Chondrocyte (in vitro differentiated cells): ENCODE measurements at regions not wholly inside any gene's neighbourhood (a gene's known extent, or its start where the extent isn't known, plus 50 kb on each side); places are given as distances from the start of the nearest gene placed in this dataset.
A peak's percentile ranks its signal among the peaks of the same experiment; 100 is the strongest.

Source experiments
- DNase-seq: peaks from one replicate; pipeline ENCODE4 v3.0.0; 2021; ENCODE audit warnings: mixed read lengths, low spot score
- H3K27ac Mint-ChIP-seq: one replicate; pipeline ENCODE4 v1.8.0; 2021; ENCODE audit warnings: mild to moderate bottlenecking, moderate library complexity, mixed read lengths; ENCODE audit not compliant: unreplicated experiment
- H3K27me3 Mint-ChIP-seq: 2 replicates; pipeline ENCODE4 v1.8.0; 2021; ENCODE audit warnings: low read depth, mixed read lengths
- H3K36me3 Mint-ChIP-seq: 2 replicates; pipeline ENCODE4 v1.8.0; 2021; ENCODE audit warnings: low read depth, mixed read lengths
- H3K4me1 Mint-ChIP-seq: 2 replicates; pipeline ENCODE4 v1.8.0; 2021; ENCODE audit warnings: low read depth, mild to moderate bottlenecking, mixed read lengths
- H3K4me3 Mint-ChIP-seq: one replicate; pipeline ENCODE4 v1.8.0; 2021; ENCODE audit warnings: mild to moderate bottlenecking, moderate library complexity, mixed read lengths; ENCODE audit not compliant: unreplicated experiment
- H3K9me3 Mint-ChIP-seq: 2 replicates; pipeline ENCODE4 v1.8.0; 2021; ENCODE audit warnings: low read depth, mixed read lengths
- TF ChIP-seq, protein P1 (sequence below): fragments of 200-600 bp; sonication (generic); IDR thresholded peaks from 2 replicates; pipeline ENCODE4 v1.5.0; 2021; ENCODE audit warnings: antibody characterized with exemption, mild to moderate bottlenecking, moderate library complexity

- Mint-ChIP-seq H3K36me3 (peaks cover 2% of the 10 kb centered on the region), H3K4me3 (no peak overlapping the region), H3K4me1 (peaks cover 20% of the 10 kb centered on the region), H3K27ac (peak overlapping the region; percentile 37), H3K27me3 (no peaks in the 10 kb centered on the region), H3K9me3 (peaks cover 3% of the 10 kb centered on the region)
- DNase-seq, result no peak
- TF ChIP-seq, protein P1, sequence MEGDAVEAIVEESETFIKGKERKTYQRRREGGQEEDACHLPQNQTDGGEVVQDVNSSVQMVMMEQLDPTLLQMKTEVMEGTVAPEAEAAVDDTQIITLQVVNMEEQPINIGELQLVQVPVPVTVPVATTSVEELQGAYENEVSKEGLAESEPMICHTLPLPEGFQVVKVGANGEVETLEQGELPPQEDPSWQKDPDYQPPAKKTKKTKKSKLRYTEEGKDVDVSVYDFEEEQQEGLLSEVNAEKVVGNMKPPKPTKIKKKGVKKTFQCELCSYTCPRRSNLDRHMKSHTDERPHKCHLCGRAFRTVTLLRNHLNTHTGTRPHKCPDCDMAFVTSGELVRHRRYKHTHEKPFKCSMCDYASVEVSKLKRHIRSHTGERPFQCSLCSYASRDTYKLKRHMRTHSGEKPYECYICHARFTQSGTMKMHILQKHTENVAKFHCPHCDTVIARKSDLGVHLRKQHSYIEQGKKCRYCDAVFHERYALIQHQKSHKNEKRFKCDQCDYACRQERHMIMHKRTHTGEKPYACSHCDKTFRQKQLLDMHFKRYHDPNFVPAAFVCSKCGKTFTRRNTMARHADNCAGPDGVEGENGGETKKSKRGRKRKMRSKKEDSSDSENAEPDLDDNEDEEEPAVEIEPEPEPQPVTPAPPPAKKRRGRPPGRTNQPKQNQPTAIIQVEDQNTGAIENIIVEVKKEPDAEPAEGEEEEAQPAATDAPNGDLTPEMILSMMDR, result no peak
Observed at GRCh38 chr15:96115642-96116041, 214.9 kb upstream of the NR2F2 start.

- Mint-ChIP-seq H3K4me1 (peaks cover 30% of the 10 kb centered on the region), H3K27ac (no peak overlapping the region), H3K36me3 (peaks cover 2% of the 10 kb centered on the region), H3K9me3 (peaks cover 3% of the 10 kb centered on the region), H3K27me3 (no peaks in the 10 kb centered on the region), H3K4me3 (no peak overlapping the region)
- TF ChIP-seq, protein P1, result no peak
- no peak for DNase-seq
Observed at GRCh38 chr15:96117270-96117669, 213.2 kb upstream of the NR2F2 start.

GRCh38 chr15:96119734-96120133 is 210.8 kb upstream of the NR2F2 start:
- Mint-ChIP-seq H3K9me3 (peaks cover 3% of the 10 kb centered on the region), H3K27ac (no peak overlapping the region), H3K27me3 (no peaks in the 10 kb centered on the region), H3K4me3 (no peak overlapping the region), H3K36me3 (peaks cover 2% of the 10 kb centered on the region), H3K4me1 (peaks cover 29% of the 10 kb centered on the region)
- no peak for DNase-seq
- TF ChIP-seq, protein P1, result no peak

DNA sequence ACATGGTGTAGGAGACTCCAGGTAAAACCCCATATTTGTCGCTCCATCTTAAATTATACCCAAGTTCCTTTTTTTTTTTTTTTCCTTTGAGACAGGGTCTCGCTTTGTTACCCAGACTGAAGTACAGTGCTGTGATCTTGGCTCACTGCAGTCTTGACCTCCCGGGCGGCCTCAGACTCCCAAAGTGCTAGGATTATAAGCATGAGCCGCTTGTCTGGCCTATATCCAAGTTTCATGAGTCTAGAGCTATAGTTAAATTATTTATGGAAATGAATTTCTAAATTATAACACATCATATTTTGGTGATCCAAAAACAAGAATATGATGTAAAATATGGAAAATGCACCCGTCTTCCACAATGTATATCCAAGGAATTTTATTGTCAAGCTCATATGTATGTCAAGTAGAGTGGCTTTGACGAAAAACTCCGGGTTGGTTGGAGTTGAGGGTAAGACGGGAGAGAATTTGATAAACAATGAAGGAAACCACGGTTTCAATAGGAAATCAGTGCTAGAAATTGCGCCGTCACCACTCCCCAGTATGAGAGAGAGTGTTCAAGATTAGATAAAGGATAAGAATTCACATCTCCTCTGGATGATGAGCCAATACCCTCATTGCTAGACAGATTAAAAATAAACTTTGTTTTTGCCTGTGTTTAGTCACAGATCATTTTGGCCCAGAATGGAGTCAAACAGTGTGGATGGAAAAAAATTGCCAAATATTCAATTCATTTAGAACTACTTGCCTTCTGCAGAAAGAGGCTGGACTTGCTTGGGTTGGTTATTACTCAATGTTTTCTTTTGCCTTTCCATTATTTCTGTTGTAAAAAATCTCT is 209.2 kb upstream of the NR2F2 start:
- no peak for DNase-seq
- Mint-ChIP-seq H3K27me3 (no peaks in the 10 kb centered on the region), H3K27ac (no peak overlapping the region), H3K4me3 (no peak overlapping the region), H3K4me1 (peaks cover 22% of the 10 kb centered on the region), H3K9me3 (no peaks in the 10 kb centered on the region), H3K36me3 (no peaks in the 10 kb centered on the region)
- TF ChIP-seq, protein P1, result no peak

DNA sequence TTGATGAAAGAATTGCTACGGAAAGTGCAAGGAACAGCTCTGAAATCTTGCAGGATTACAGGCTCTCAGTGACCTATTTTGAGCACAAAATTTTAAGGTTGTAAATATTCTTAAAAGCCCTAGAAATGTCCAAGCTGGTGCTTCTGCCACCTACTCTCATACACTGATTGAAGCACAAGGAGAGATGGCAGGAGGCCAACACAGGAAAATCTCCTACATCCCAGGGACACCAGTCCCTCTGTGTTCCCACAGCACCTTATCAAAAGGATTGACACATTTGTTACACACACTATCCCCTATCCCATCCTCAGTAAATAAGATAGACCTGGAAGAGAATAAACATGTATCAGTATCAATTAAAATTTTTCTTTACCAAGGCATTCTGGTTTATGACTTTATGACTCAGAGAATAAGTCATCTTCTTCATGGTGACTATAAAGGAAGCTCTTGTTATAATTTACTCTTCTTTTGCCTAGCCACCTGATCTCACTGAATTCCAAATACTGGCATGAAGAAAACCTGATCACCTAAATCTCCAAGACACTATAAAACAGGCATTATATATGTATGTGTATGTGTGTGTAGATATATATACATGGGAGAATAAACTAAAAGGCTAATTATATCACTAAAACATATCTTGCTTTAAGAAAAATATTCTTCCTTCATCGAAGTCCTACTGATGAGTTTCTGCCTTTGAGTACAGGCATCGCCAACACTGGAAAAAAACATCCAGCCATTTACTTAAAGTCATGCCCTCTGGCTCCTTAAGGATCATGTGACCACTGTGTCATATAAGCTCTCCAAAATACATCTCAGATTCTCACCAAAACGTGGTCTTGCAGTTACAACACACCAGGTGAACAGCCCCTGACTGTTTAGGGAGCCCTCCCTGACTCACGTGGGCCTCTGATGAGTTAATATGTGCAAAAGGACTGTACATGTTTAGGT is 208.1 kb upstream of the NR2F2 start:
- no peak overlapping the region for H3K4me3 Mint-ChIP-seq
- no peaks in the 10 kb centered on the region for H3K27me3 Mint-ChIP-seq
- no peak overlapping the region for H3K27ac Mint-ChIP-seq
- H3K9me3 Mint-ChIP-seq, result no peaks in the 10 kb centered on the region
- no peak for DNase-seq
- TF ChIP-seq, protein P1, result no peak
- no peaks in the 10 kb centered on the region for H3K36me3 Mint-ChIP-seq
- H3K4me1 Mint-ChIP-seq, result peaks cover 22% of the 10 kb centered on the region
